ENCODE measurements at regions not wholly inside any gene's neighbourhood (a gene's known extent, or its start where the extent isn't known, plus 50 kb on each side); places are given as distances from the start of the nearest gene placed in this dataset.
"Not testable (repeated sequence)": the region's sequence is repeated elsewhere in the genome, so short reads cannot be mapped to it uniquely, and the experiment has no call there.

DNA sequence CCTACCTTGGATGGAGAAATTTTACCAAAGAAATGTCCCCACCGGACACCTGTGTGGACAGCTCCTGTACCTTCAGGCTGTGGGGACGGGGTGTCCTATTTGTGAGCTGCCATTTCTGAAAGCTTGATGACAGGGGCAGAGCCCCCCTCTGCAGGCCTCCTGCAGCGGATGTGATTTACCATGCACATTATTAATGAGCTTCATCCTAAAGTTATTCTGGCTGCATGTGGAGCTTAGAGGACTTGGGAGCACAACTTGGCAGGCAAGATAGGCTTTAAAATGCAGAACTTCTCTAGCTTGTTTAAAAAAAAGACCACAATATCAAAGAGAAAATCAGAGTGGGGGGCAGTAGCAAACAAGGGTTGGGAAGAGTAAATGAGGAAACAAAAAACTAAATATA lies 350.0 kb upstream of the KLHL29 start:
- Histone ChIP-seq H3K4me3 (no peak overlapping the region), H3K36me3 (no peaks in the 10 kb centered on the region), H3K9me3 (replicated peaks) (no peaks in the 10 kb centered on the region), H3K4me1 (replicated peaks) (no peaks in the 10 kb centered on the region), H3K27me3 (replicated peaks) (no peaks in the 10 kb centered on the region), H3K27ac (no peak overlapping the region)
- DNase-seq (ENCODE audit: low read depth in 1 of 2, low spot score in 2 of 2) = no peak

DNA sequence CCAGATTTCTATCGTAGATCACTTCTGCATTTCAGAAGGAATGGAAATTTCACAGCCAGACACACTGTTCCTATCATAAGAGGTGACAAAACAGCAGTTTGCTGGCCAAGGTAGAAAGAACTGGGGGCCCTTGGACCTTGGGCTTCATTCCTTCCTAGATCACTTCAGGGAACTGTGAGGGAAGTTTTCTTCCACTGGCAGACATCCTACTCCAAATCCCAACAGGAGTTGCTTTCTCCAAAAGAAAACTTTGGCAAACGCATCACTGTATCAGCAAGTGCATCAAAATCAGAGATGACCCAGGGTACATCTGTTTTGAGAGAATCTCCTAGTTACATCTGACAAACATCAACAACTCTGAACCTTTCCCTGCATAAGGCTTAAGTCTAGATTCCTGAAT lies 348.4 kb upstream of the KLHL29 start:
- Histone ChIP-seq H3K27ac (no peak overlapping the region), H3K4me3 (no peak overlapping the region), H3K9me3 (replicated peaks) (no peaks in the 10 kb centered on the region), H3K27me3 (replicated peaks) (no peaks in the 10 kb centered on the region), H3K4me1 (replicated peaks) (no peaks in the 10 kb centered on the region), H3K36me3 (no peaks in the 10 kb centered on the region)
- no peak for DNase-seq (ENCODE audit: low read depth in 1 of 2, low spot score in 2 of 2)

DNA sequence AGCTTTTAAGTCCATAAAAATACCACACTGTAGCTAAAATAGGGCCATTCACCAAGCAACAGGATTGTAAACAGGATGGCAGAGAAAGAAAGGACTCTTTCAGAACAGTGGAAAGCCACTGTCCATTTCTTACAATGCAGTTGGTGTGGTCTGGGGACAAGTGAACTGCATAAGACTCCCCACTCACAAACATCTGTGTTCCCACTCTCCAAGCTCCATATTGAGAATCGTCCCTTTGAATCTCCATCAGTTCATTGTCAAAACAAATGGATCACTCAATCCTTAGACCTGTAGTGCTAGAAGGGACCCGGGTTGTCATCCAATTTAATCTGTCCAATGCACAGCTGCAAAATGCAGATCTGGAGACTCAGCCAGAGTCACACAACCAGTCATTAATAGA lies 347.4 kb upstream of the KLHL29 start:
- no peak overlapping the region for H3K4me3 ChIP-seq
- no peaks in the 10 kb centered on the region for H3K27me3 ChIP-seq (replicated peaks)
- no peak for DNase-seq (ENCODE audit: low read depth in 1 of 2, low spot score in 2 of 2)
- no peaks in the 10 kb centered on the region for H3K9me3 ChIP-seq (replicated peaks)
- H3K4me1 ChIP-seq (replicated peaks) = no peaks in the 10 kb centered on the region
- H3K27ac ChIP-seq = no peak overlapping the region
- no peaks in the 10 kb centered on the region for H3K36me3 ChIP-seq

DNA sequence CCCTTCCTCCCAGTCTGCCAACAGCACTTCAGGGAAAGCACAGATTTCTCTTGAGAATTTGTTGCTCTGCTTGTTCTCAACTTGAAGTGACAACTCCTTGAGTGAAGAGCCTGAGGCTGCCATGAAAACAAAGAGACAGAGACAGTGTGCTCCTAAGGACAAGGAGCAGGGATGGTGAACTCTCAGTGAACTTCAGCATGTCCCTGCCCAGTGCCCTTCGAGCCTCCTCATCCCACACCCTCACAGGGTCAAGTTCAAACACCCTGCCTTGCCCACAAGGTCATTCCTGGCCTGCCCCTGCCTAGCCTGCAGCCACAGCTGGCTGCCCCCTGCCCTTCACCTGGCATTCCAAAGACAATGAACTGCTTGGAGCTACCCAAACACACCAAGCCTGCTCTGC lies 343.5 kb upstream of the KLHL29 start:
- no peak for DNase-seq (ENCODE audit: low read depth in 1 of 2, low spot score in 2 of 2)
- Histone ChIP-seq H3K36me3 (no peaks in the 10 kb centered on the region), H3K4me3 (no peak overlapping the region), H3K9me3 (replicated peaks) (no peaks in the 10 kb centered on the region), H3K4me1 (replicated peaks) (no peaks in the 10 kb centered on the region), H3K27ac (no peak overlapping the region), H3K27me3 (replicated peaks) (no peaks in the 10 kb centered on the region)

DNA sequence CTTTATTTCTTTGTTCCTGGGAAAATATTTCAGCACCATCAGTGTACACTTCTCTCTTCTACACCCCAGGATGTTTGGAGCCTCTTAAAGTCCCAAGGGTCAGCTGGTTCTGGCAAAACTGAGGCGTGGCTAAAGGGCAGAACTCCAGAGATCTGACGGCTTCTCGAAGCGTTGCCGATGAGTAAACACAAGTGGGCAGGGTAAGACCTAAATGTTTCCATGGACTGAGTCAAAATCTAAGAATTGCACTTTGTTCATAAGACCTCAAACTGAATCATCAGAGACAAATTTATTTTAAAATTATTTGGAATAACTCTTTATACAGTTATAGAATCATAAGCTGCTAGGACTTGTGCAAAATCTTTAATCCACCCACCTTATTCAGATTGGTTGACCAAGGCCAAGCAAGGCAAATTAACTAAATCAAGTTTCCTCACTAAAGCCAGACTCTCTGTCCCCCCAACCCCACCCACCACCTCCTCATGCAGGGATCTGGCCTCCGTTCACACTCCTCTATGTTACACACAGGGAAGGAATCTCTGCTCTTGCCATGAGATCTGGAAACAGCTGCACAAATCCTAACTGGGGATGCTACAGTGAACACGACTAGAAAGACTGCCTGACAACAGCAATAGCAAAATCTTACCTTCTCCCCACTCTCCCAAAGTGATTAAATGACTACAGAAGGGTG lies 342.6 kb upstream of the KLHL29 start:
- Histone ChIP-seq H3K9me3 (replicated peaks) (no peaks in the 10 kb centered on the region), H3K4me1 (replicated peaks) (no peaks in the 10 kb centered on the region), H3K4me3 (no peak overlapping the region), H3K27me3 (replicated peaks) (no peaks in the 10 kb centered on the region), H3K27ac (no peak overlapping the region), H3K36me3 (no peaks in the 10 kb centered on the region)
- no peak for DNase-seq (ENCODE audit: low read depth in 1 of 2, low spot score in 2 of 2)

DNA sequence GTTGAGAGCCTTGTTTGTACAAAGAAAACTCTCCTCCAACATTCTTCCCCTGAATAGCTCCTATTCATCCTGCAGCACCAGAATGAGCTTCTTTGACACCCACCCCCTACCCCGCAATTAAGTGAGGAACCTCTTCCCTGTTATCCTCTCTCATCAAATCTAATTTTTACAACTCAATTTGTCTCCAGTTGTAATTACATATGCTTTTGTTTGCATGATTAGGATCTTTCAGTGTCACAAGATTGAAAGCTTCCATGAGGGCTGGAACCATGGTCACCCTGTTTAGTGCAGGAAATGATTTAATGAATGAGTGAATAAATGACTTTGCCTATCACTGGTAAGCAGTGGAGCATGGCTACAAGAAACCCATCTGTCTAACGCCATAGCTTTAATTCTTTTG lies 334.6 kb upstream of the KLHL29 start:
- H3K4me3 ChIP-seq = no peak overlapping the region
- H3K9me3 ChIP-seq (replicated peaks) = 0 out of 2 replicates have a peak, but pooled peaks cover 4% of the 10 kb centered on the region
- no peak for DNase-seq (ENCODE audit: low read depth in 1 of 2, low spot score in 2 of 2)
- no peaks in the 10 kb centered on the region for H3K4me1 ChIP-seq (replicated peaks)
- no peaks in the 10 kb centered on the region for H3K36me3 ChIP-seq
- H3K27ac ChIP-seq = no peak overlapping the region
- no peaks in the 10 kb centered on the region for H3K27me3 ChIP-seq (replicated peaks)

DNA sequence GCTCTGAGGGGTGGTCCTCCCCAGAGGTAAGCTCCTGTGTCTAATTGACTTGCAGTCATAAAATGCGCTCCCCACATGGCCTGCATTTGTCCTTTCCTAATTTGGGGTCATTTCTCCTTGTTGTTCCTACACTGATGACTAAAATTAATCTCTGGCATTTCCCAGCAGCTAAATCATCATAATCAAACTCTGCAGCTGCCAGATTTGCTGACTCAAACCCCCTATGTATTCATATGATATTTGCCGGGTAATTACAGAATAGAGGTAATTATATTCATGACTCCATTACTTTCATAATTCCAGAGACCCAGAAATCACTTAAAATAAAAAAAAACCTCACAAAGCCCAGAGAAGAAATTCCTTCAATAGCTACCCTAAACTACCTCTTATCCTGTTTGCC lies 331.4 kb upstream of the KLHL29 start:
- H3K36me3 ChIP-seq = no peaks in the 10 kb centered on the region
- H3K9me3 ChIP-seq (replicated peaks) = 0 out of 2 replicates have a peak, but pooled peaks cover 4% of the 10 kb centered on the region
- no peak overlapping the region for H3K27ac ChIP-seq
- no peaks in the 10 kb centered on the region for H3K27me3 ChIP-seq (replicated peaks)
- H3K4me1 ChIP-seq (replicated peaks) = no peaks in the 10 kb centered on the region
- no peak overlapping the region for H3K4me3 ChIP-seq
- no peak for DNase-seq (ENCODE audit: low read depth in 1 of 2, low spot score in 2 of 2)

DNA sequence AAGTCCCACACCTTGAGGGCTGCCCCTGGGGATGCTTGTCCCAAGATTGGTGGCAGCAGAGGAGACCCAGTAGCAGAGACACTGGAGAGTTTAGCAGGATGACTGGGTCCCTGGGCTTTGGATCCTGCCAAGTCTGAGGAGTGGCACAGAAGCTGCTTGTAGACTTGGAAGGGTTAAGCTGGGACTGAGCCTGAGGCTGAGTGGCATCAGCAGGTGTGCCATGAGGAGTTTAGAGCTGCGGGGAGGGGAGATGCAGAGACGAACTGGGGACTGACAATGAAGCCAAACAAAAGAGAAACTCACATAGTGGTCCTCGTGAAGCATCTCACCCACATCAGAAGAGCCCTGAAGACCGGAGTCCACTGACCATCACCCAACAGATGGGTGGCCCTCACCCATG lies 329.7 kb upstream of the KLHL29 start:
- Histone ChIP-seq H3K36me3 (no peaks in the 10 kb centered on the region), H3K9me3 (replicated peaks) (0 out of 2 replicates have a peak, but pooled peaks cover 4% of the 10 kb centered on the region), H3K4me3 (no peak overlapping the region), H3K4me1 (replicated peaks) (no peaks in the 10 kb centered on the region), H3K27me3 (replicated peaks) (no peaks in the 10 kb centered on the region), H3K27ac (no peak overlapping the region)
- DNase-seq (ENCODE audit: low read depth in 1 of 2, low spot score in 2 of 2) = no peak

DNA sequence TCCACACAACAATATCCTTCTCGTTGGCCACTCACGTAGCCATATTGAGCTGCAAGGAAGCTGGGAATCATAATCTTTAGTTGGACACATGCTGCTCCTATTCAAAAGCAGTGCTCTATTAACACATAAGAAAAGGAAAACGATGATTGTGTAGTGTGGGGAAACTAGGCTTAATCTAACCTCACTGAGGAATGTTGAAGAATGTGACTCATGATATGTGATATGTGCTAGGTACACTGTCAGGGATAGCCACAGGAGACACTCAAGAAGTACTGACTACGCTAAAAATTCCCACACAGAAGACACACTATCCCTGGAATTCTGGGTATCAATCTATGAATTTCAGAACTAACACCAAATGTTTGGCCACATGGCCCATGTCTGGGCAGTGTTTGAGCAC lies 328.1 kb upstream of the KLHL29 start:
- H3K27me3 ChIP-seq (replicated peaks); H3K9me3 ChIP-seq (replicated peaks); H3K27ac ChIP-seq; H3K36me3 ChIP-seq; H3K4me3 ChIP-seq; H3K4me1 ChIP-seq (replicated peaks); DNase-seq (ENCODE audit: low read depth in 1 of 2, low spot score in 2 of 2): not testable (repeated sequence)

DNA sequence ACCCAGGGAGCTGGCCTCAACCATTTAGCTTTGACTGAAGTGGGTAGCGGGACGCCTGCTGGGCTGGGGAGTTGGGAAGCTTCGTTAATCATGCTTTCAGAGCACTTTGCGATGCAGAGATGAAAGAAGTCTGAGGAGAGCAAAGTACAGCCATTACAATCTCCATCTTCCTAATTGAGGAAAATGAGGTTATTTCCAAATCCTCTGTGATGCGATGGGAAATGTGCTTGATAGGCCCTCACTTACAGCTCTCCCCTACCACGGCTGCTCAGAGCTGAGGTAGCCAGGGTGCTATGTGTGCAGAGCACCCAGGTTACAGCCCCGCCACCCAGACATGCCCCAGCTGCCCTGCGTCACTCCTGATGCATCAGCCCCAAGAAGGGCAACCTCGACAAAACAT lies 326.5 kb upstream of the KLHL29 start:
- H3K4me3 ChIP-seq = no peak overlapping the region
- no peaks in the 10 kb centered on the region for H3K27me3 ChIP-seq (replicated peaks)
- H3K4me1 ChIP-seq (replicated peaks) = no peaks in the 10 kb centered on the region
- no peaks in the 10 kb centered on the region for H3K9me3 ChIP-seq (replicated peaks)
- DNase-seq (ENCODE audit: low read depth in 1 of 2, low spot score in 2 of 2) = no peak
- no peaks in the 10 kb centered on the region for H3K36me3 ChIP-seq
- H3K27ac ChIP-seq = no peak overlapping the region

DNA sequence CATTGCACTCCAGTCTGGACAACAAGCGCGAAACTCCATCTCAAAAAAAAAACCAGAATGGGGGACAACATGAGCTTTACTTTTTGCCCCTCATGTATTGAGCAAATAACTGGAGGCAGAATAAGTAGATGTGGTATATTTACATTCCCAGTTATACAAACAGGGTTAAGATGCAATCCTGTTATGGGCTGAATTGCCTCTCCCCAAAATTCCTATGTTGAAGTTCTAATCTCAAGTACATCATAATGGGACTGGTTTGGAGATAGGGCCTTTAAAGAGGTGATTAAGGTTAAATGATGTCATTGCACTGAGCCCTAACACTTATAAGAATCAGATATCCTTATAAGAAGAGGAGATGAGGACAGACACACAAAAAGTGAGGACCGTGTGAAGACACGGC lies 319.8 kb upstream of the KLHL29 start:
- H3K4me3 ChIP-seq = no peak overlapping the region
- H3K27ac ChIP-seq = no peak overlapping the region
- H3K4me1 ChIP-seq (replicated peaks) = no peaks in the 10 kb centered on the region
- DNase-seq (ENCODE audit: low read depth in 1 of 2, low spot score in 2 of 2) = no peak
- H3K36me3 ChIP-seq = no peaks in the 10 kb centered on the region
- H3K9me3 ChIP-seq (replicated peaks) = no peaks in the 10 kb centered on the region
- H3K27me3 ChIP-seq (replicated peaks) = no peaks in the 10 kb centered on the region

DNA sequence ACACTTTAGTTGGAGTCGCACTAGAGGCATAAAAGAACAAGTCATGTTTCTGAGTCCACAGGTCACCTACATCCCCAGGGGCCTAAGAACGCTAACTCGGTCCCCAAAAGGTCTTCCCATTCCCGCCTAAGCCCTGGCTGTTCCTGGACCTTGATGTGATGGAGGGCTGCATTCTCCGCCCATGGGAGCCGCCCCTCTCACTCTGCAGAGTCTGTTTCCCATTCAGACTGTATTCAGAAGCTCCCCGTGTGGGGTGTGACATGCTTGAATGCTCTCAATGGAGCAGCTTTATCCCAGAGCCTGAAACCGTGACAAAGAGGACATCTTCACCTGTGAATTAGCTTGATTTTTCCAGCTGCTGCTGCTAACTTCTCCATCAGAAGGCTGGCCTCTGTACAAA lies 319.0 kb upstream of the KLHL29 start:
- Histone ChIP-seq H3K27ac (no peak overlapping the region), H3K4me3 (no peak overlapping the region), H3K9me3 (replicated peaks) (no peaks in the 10 kb centered on the region), H3K4me1 (replicated peaks) (no peaks in the 10 kb centered on the region), H3K36me3 (no peaks in the 10 kb centered on the region), H3K27me3 (replicated peaks) (no peaks in the 10 kb centered on the region)
- no peak for DNase-seq (ENCODE audit: low read depth in 1 of 2, low spot score in 2 of 2)

DNA sequence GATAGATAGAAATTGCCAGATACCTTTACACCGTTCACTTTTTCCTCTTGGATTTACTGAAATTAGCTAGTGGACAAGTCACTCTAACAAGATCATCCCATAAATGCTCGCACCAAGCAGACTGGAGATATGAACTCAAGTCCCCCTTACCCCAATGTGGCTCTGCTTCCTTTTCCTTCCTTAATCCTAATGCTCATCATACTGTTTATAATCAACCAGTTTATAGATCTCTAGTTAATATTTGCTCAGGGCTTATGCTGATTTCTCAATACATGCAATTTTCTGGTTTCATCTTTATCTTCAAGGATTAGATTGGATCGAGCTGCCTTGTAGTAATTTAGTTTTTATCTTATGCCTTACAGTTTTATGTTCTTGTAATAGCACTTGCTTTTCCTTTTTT lies 318.3 kb upstream of the KLHL29 start:
- Histone ChIP-seq H3K27ac (no peak overlapping the region), H3K4me3 (no peak overlapping the region), H3K27me3 (replicated peaks) (no peaks in the 10 kb centered on the region), H3K36me3 (no peaks in the 10 kb centered on the region), H3K4me1 (replicated peaks) (no peaks in the 10 kb centered on the region), H3K9me3 (replicated peaks) (no peaks in the 10 kb centered on the region)
- no peak for DNase-seq (ENCODE audit: low read depth in 1 of 2, low spot score in 2 of 2)

DNA sequence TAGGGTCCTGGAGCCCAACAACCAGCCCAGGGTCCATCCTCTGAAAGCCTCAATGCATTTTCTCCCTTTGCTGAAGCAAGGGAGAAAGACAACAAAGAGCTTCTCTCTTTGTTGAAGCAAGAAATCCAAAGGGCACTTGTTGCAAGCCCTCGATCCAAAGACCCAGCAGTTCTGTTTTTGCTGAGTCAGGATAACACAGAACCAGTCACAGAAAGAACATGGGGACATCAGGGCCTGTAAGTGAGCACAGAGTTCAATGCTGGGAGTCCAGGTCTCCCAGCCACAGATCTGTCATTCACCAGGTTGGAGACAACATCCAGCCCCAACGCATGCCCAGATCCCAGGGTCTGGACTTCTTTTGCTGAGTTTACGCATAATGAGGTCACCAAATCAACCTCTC lies 315.8 kb upstream of the KLHL29 start:
- H3K4me1 ChIP-seq (replicated peaks) = no peaks in the 10 kb centered on the region
- no peak overlapping the region for H3K27ac ChIP-seq
- no peaks in the 10 kb centered on the region for H3K36me3 ChIP-seq
- no peaks in the 10 kb centered on the region for H3K27me3 ChIP-seq (replicated peaks)
- H3K4me3 ChIP-seq = no peak overlapping the region
- H3K9me3 ChIP-seq (replicated peaks) = no peaks in the 10 kb centered on the region
- DNase-seq (ENCODE audit: low read depth in 1 of 2, low spot score in 2 of 2) = no peak

DNA sequence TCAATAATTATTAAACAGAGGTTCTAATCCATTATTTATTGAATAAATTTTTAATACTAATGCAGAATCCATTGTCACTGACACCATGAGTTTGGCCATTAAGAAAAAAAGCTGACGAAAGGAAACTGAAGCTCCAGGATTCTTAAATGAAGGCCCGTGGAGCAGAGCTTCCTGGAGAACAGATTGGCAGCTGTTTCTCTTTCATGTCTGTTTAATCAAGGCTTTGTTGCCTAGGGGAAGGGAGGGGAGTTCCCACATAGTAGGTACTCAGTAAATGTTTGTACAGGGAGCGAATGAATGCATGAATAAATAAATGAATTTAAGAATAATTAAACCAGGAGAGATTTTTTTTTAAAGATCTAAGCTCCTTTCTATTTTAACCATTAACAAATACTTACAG lies 315.1 kb upstream of the KLHL29 start:
- no peaks in the 10 kb centered on the region for H3K4me1 ChIP-seq (replicated peaks)
- H3K27me3 ChIP-seq (replicated peaks) = no peaks in the 10 kb centered on the region
- no peaks in the 10 kb centered on the region for H3K36me3 ChIP-seq
- H3K9me3 ChIP-seq (replicated peaks) = no peaks in the 10 kb centered on the region
- H3K27ac ChIP-seq = no peak overlapping the region
- DNase-seq (ENCODE audit: low read depth in 1 of 2, low spot score in 2 of 2) = no peak
- no peak overlapping the region for H3K4me3 ChIP-seq

All from SJSA1 (cell line).